C4-2B (cell line): ENCODE measurements at regions not wholly inside any gene's neighbourhood (a gene's known extent, or its start where the extent isn't known, plus 50 kb on each side); places are given as distances from the start of the nearest gene placed in this dataset.

Experiments
- CTCF ChIP-seq: fragments of 450-650 bp; conservative IDR thresholded peaks from 2 replicates; pipeline ENCODE4 v1.5.1; 2017; ENCODE audit warnings: mild to moderate bottlenecking
- ZFX ChIP-seq: fragments of 450-650 bp; IDR thresholded peaks from 2 replicates; pipeline ENCODE4 v1.6.1; 2017

GRCh38 chr3:53996141-53996874 lies 104.6 kb upstream of the SELENOK start:
- TF ChIP-seq CTCF: no peak
- TF ChIP-seq ZFX: no peak
